HepG2 (cell line): ENCODE measurements at regions not wholly inside any gene's neighbourhood (a gene's known extent, or its start where the extent isn't known, plus 50 kb on each side); places are given as distances from the start of the nearest gene placed in this dataset.

ENCODE experiments used
- ATAC-seq: fragments of 200-7000 bp; cut with Tn5 transposase; 3 replicates; pipeline ENCODE4 v1.9.1; 2020; ENCODE audit warnings: mild to moderate bottlenecking, moderate library complexity
- BruUV-seq: library from RNA; stranded (reverse); fragments of 400-500 nt; replicated peaks from 2 replicates; lab custom pipeline; 2021; lab: Mats Ljungman, UMichigan
- CTCF ChIA-PET: fragments of 300-600 bp; formaldehyde crosslinking; extraction: SDS; loops from one replicate; lab custom pipeline; 2021; ENCODE audit warnings: low total read pairs, inconsistent platforms, low intra/inter-chr PET ratio; lab: Yijun Ruan, JAX
- POLR2A ChIA-PET: fragments of 350-600 bp; sonication (Branson Sonifier 250); formaldehyde crosslinking; loops from one replicate; lab custom pipeline; 2020; ENCODE audit warnings: antibody characterized with exemption, inconsistent platforms; lab: Yijun Ruan, JAX
- DNase-seq: peaks from one replicate; pipeline ENCODE4 v3.0.0-alpha.2; 2015; ENCODE audit warnings: low spot score
- FAIRE-seq: peaks from 3 replicates; lab custom pipeline; 2011; peaks lifted over from hg19 to GRCh38; lab: Jason Lieb, UNC
- H2AFZ ChIP-seq: one replicate; pipeline ENCODE4 v1.6.1; 2011; ENCODE audit warnings: low read length, inconsistent platforms
- H3K27ac ChIP-seq: fragments of 300-600 bp; 3 replicates; pipeline ENCODE4 v1.8.0; 2011; ENCODE audit warnings: mixed run types, mild to moderate bottlenecking, mixed read lengths, low read length, inconsistent platforms; ENCODE audit not compliant: insufficient read depth; ENCODE audit errors: extremely low read length
- H3K27me3 ChIP-seq, 2 experiments: fragments of 200-600 bp in 1 of 2; 2 replicates in 1 of 2; 3 replicates in 1 of 2; pipeline versions ENCODE4 v1.6.0 to v1.8.0; 2011; ENCODE audit warnings: low read length in 2 of 2, mild to moderate bottlenecking in 2 of 2, moderate library complexity in 2 of 2, inconsistent platforms in 1 of 2; ENCODE audit not compliant: insufficient read depth in 2 of 2, control insufficient read depth in 1 of 2
- H3K36me3 ChIP-seq, 2 experiments: fragments of 200-600 bp in 1 of 2; replicated peaks in 1 of 2; 2 replicates in 1 of 2; 3 replicates in 1 of 2; pipeline versions ENCODE4 v1.5.1 to v1.8.0; 2011; ENCODE audit warnings: low read length in 2 of 2, inconsistent platforms in 1 of 2; ENCODE audit not compliant: insufficient read depth in 2 of 2, control insufficient read depth in 1 of 2
- H3K4me1 ChIP-seq: 2 replicates; pipeline ENCODE4 v1.5.1; 2012; ENCODE audit warnings: low read length, inconsistent platforms; ENCODE audit not compliant: insufficient read depth
- H3K4me2 ChIP-seq: 2 replicates; pipeline ENCODE4 v1.6.0; 2011; ENCODE audit warnings: low read depth, low read length, inconsistent platforms
- H3K4me3 ChIP-seq, 3 experiments: fragments of 200-600 bp in 1 of 3; sonication (generic), shearing (Covaris generic) in 1 of 3; replicated peaks in 1 of 3; 2 replicates each; pipeline ENCODE4 v1.5.1; 2011 to 2016; ENCODE audit warnings: low read length in 3 of 3, inconsistent platforms in 2 of 3, low read depth in 2 of 3, mild to moderate bottlenecking in 2 of 3, control low read depth in 1 of 3, mixed read lengths in 1 of 3; ENCODE audit not compliant: insufficient read depth in 1 of 3
- H3K79me2 ChIP-seq: one replicate; pipeline ENCODE4 v1.6.1; 2011; ENCODE audit warnings: low read length, inconsistent platforms; ENCODE audit not compliant: insufficient read depth
- H3K9ac ChIP-seq: 2 replicates; pipeline ENCODE4 v1.6.0; 2011; ENCODE audit warnings: mild to moderate bottlenecking, low read depth, low read length, inconsistent platforms; ENCODE audit not compliant: insufficient read depth
- H3K9me3 ChIP-seq: 2 replicates; pipeline ENCODE4 v1.5.1; 2012; ENCODE audit warnings: mild to moderate bottlenecking, low read length
- H4K20me1 ChIP-seq: 2 replicates; pipeline ENCODE4 v1.6.0; 2011; ENCODE audit warnings: inconsistent platforms, mild to moderate bottlenecking, low read length, moderate library complexity; ENCODE audit not compliant: insufficient read depth
- EP300 ChIP-seq, 3 experiments: sonication (generic) in 1 of 3; formaldehyde crosslinking in 1 of 3; IDR thresholded peaks; 2 replicates each; pipeline versions ENCODE4 v1.5.1 to v1.6.1; 2011 to 2020; ENCODE audit warnings: low read depth in 2 of 3, low read length in 2 of 3, borderline replicate concordance in 1 of 3, improper control_type of control experiment in 1 of 3, mild to moderate bottlenecking in 1 of 3, missing genetic modification reagents in 1 of 3, moderate library complexity in 1 of 3
- MYNN ChIP-seq: sonication (generic); formaldehyde crosslinking; IDR thresholded peaks from 2 replicates; pipeline ENCODE4 v1.4.0; 2020; ENCODE audit warnings: mild to moderate bottlenecking, low read depth, missing genetic modification reagents
- RFX1 ChIP-seq: fragments of 450-650 bp; IDR thresholded peaks from 2 replicates; pipeline ENCODE4 v1.6.1; 2017
- TP53 ChIP-seq: sonication (generic); formaldehyde crosslinking; conservative IDR thresholded peaks from 2 replicates; pipeline ENCODE4 v1.4.0; 2020; ENCODE audit warnings: missing genetic modification reagents
- ZBTB8A ChIP-seq: sonication (generic); formaldehyde crosslinking; IDR thresholded peaks from 2 replicates; pipeline ENCODE4 v1.4.0; 2020; ENCODE audit warnings: mild to moderate bottlenecking, low read depth, missing genetic modification reagents, borderline replicate concordance
- ZFP36 ChIP-seq: fragments of 150-350 bp; IDR thresholded peaks from 2 replicates; pipeline ENCODE4 v1.6.1; 2018; ENCODE audit warnings: borderline replicate concordance, low read length, low read depth; ENCODE audit not compliant: partially characterized antibody
- ZNF468 ChIP-seq: sonication (generic); formaldehyde crosslinking; IDR thresholded peaks from 2 replicates; pipeline ENCODE4 v1.8.0; 2022; ENCODE audit warnings: mild to moderate bottlenecking, moderate library complexity, missing genetic modification reagents
- ZNF547 ChIP-seq: sonication (generic); formaldehyde crosslinking; IDR thresholded peaks from 2 replicates; pipeline ENCODE4 v1.5.1; 2020; ENCODE audit warnings: mild to moderate bottlenecking, missing genetic modification reagents
- ZNF747 ChIP-seq: sonication (generic); formaldehyde crosslinking; IDR thresholded peaks from 2 replicates; pipeline ENCODE4 v1.8.1; 2023; ENCODE audit warnings: missing genetic modification reagents, mild to moderate bottlenecking, borderline replicate concordance
- WGBS: methylation state at CpG from one replicate; pipeline ENCODE4 v1.1.6; 2017; ENCODE audit warnings: low lambda C conversion rate; 5-methylcytosine and 5-hydroxymethylcytosine counted together
- in situ Hi-C: cut with HindIII; loops from 2 replicates; pipeline ENCODE4 v1.10.0; 2017; ENCODE audit warnings: low pct_unique_long_range_greater_than_20kb; ENCODE audit not compliant: extremely low pct_ligation_motif_present
- intact Hi-C: fragments of 100-400 bp; cut with micrococcal nuclease; formaldehyde crosslinking; loops from one replicate; pipeline ENCODE4 v1.10.0; 2022; ENCODE audit not compliant: unreplicated experiment
- TF ChIP-seq, protein P1 (sequence below): sonication (generic); formaldehyde crosslinking; IDR thresholded peaks from 2 replicates; pipeline ENCODE4 v1.5.0; 2020; ENCODE audit warnings: mild to moderate bottlenecking, missing genetic modification reagents, borderline replicate concordance

DNA sequence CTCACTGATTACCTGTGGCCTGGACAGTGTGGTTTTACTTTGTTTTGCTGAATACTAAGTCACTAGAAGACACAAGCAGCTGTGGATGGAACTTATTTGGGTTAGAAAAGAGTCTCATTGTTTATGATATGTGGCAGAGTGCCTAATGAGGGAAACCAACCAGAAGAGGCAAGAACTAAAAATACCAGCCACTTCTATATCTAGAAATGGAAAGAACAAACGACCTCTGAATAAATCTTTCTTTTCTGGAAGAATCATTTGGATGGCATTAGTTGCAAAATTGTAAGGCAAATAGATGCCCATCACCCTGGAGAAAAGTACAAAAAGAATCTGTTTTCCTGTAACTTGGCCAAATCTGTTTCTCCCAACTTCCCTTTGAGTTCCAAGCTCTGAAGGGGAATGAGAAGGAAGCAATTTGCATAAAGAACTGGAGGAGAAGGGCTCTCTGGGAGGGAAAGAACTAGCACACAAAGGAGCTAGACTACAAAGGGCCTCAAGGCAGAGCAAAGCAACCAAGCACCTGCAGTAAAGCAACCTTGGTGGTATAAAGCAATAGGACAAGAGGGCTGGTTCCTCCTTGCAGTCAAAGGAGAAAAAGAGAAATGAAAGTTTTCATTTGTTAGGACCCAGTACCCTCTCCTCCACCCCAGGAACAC, 455.4 kb downstream of the CAAP1 start:
- no peak overlapping the region for H2AFZ ChIP-seq
- FAIRE-seq, result no peak
- intact Hi-C loops (no loop called here), in situ Hi-C loops (no loop called here)
- no peaks in the 10 kb centered on the region for H3K36me3 ChIP-seq
- no peak overlapping the region for H3K27ac ChIP-seq
- no peaks in the 10 kb centered on the region for H3K79me2 ChIP-seq
- ChIA-PET CTCF (no interaction called here), POLR2A (no interaction called here)
- BruUV-seq, result no TSS peak
- H3K4me1 ChIP-seq, result no peaks in the 10 kb centered on the region
- TF ChIP-seq ZFP36 (no peak), TP53 (CRISPR knock-in tag) (no peak), ZNF547 (CRISPR knock-in tag) (no peak), ZBTB8A (no peak), ZNF747 (no peak), MYNN (CRISPR knock-in tag) (no peak), RFX1 (no peak), ZNF468 (CRISPR knock-in tag) (no peak), EP300 (IDR thresholded peaks at IDR 0.05; ENCODE audit: low read depth in 2 of 2, low read length in 2 of 2) (no peak), EP300 (CRISPR knock-in tag; IDR thresholded peaks at IDR 0.05; ENCODE audit: borderline replicate concordance) (no peak)
- TF ChIP-seq, protein P1, sequence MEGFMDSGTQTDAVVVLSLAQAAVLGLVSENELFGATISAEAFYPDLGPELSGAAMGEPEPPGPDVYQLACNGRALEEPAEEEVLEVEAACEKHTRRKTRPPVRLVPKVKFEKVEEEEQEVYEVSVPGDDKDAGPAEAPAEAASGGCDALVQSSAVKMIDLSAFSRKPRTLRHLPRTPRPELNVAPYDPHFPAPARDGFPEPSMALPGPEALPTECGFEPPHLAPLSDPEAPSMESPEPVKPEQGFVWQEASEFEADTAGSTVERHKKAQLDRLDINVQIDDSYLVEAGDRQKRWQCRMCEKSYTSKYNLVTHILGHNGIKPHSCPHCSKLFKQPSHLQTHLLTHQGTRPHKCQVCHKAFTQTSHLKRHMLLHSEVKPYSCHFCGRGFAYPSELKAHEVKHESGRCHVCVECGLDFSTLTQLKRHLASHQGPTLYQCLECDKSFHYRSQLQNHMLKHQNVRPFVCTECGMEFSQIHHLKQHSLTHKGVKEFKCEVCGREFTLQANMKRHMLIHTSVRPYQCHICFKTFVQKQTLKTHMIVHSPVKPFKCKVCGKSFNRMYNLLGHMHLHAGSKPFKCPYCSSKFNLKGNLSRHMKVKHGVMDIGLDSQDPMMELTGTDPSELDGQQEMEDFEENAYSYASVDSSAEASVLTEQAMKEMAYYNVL, result no peak
- no peak overlapping the region for H3K4me3 ChIP-seq
- H3K9me3 ChIP-seq, result no peaks in the 10 kb centered on the region
- no peaks in the 10 kb centered on the region for H3K27me3 ChIP-seq
- no peak for ATAC-seq
- H4K20me1 ChIP-seq, result no peaks in the 10 kb centered on the region
- WGBS, result 5% methylated on average over 1 of the region's 1 CpG
- no peak overlapping the region for H3K4me2 ChIP-seq
- no peak for DNase-seq
- no peak overlapping the region for H3K9ac ChIP-seq
